ENCODE measurements at regions not wholly inside any gene's neighbourhood (a gene's known extent, or its start where the extent isn't known, plus 50 kb on each side); places are given as distances from the start of the nearest gene placed in this dataset.

DNA sequence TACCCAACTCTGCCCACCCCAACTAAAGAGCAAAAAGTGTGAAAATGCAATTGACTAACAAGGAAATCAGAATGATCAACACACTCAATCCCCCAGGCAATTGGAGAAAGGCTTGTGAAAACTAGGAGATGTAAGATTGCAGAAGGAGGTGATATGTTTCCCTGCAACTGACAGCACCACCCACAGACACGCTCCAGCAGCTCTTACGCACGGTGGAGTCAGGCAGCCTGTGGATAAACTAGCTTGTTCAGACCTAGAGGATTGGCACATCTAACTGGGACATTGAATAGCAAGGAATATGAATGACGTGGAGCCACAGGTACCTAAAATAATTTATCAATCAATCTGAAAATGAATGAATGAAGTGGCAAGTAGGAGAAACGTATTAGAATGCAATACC, 125.7 kb upstream of the MYO3A start:
- Histone ChIP-seq H3K4me3 (no peak overlapping the region), H3K36me3 (no peaks in the 10 kb centered on the region), H3K27me3 (no peaks in the 10 kb centered on the region), H3K9me3 (no peaks in the 10 kb centered on the region), H3K27ac (no peak overlapping the region), H3K4me1 (no peaks in the 10 kb centered on the region)
- DNase-seq (ENCODE audit: extremely low spot score in 2 of 2), result no peak
- intact Hi-C loops (cut with DNase I), result no loop called here
- TF ChIP-seq POLR2AphosphoS5 (IDR thresholded peaks at IDR 0.05; ENCODE audit: insufficient read depth in 1 of 2, low read depth in 1 of 2) (no peak), POLR2A (IDR thresholded peaks at IDR 0.05) (no peak)
- TF ChIP-seq, protein P1, sequence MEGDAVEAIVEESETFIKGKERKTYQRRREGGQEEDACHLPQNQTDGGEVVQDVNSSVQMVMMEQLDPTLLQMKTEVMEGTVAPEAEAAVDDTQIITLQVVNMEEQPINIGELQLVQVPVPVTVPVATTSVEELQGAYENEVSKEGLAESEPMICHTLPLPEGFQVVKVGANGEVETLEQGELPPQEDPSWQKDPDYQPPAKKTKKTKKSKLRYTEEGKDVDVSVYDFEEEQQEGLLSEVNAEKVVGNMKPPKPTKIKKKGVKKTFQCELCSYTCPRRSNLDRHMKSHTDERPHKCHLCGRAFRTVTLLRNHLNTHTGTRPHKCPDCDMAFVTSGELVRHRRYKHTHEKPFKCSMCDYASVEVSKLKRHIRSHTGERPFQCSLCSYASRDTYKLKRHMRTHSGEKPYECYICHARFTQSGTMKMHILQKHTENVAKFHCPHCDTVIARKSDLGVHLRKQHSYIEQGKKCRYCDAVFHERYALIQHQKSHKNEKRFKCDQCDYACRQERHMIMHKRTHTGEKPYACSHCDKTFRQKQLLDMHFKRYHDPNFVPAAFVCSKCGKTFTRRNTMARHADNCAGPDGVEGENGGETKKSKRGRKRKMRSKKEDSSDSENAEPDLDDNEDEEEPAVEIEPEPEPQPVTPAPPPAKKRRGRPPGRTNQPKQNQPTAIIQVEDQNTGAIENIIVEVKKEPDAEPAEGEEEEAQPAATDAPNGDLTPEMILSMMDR (IDR thresholded peaks at IDR 0.05), result no peak

DNA sequence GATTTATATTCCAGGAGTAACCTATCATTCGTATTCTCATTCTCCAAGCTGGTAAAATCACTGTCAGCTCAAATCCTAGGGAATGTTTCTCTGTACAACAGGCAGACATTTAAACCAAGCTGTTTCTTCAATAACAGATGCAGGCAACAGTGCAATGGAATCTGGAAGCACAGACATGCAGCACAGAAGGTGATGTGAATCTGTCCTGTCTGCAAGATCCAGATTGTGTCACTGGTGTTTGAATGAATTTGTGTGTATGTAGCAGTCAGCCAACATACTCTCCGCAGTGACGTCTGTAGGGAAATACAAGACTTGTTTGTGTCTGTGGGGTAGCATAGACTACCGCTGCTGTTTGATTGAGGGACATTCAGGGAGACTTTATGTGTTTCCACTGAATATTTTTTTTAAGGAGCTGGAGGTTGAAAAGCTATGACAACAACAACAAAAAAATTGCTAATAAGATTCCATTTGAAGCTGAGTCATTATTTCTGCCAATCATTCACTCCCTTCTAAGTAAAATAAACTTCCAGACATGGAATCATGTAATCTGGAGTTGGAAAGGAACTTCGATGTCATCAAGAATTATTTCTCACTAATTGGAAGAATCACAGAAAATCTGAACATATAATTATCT, 122.9 kb upstream of the MYO3A start:
- Histone ChIP-seq H3K36me3 (no peaks in the 10 kb centered on the region), H3K27me3 (no peaks in the 10 kb centered on the region), H3K4me1 (no peaks in the 10 kb centered on the region), H3K27ac (no peak overlapping the region), H3K9me3 (no peaks in the 10 kb centered on the region), H3K4me3 (no peak overlapping the region)
- no peak for DNase-seq (ENCODE audit: extremely low spot score in 2 of 2)
- intact Hi-C loops (cut with DNase I), result no loop called here
- TF ChIP-seq POLR2A (IDR thresholded peaks at IDR 0.05) (no peak), POLR2AphosphoS5 (IDR thresholded peaks at IDR 0.05; ENCODE audit: insufficient read depth in 1 of 2, low read depth in 1 of 2) (no peak)
- TF ChIP-seq, protein P1 (IDR thresholded peaks at IDR 0.05), result no peak

DNA sequence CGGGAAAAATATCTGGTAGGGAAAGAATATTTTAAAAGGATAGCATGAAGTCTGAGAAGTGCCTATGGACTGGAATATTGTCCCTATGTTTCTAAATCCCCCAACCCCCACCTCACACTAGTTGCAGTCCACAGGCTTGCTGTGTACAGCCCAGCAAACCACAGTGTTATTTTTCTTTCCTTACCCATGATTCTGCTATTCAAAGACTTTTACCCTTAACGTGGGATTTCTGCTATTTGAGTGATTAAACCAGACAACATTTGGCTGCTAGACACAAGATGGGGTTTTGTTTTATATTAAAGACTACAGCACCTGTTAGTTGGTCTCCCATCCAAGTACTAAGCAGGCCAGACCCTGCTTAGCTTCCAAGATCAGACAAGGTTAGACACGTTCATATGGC, 120.5 kb upstream of the MYO3A start:
- H3K9me3 ChIP-seq, result no peaks in the 10 kb centered on the region
- H3K4me3 ChIP-seq, result no peak overlapping the region
- H3K36me3 ChIP-seq, result no peaks in the 10 kb centered on the region
- H3K4me1 ChIP-seq, result no peaks in the 10 kb centered on the region
- no peaks in the 10 kb centered on the region for H3K27me3 ChIP-seq
- no peak overlapping the region for H3K27ac ChIP-seq
- no peak for TF ChIP-seq POLR2AphosphoS5 (IDR thresholded peaks at IDR 0.05; ENCODE audit: insufficient read depth in 1 of 2, low read depth in 1 of 2)
- TF ChIP-seq POLR2A (IDR thresholded peaks at IDR 0.05), result no peak
- TF ChIP-seq, protein P1 (IDR thresholded peaks at IDR 0.05), result no peak
- intact Hi-C loops (cut with DNase I), result no loop called here
- DNase-seq (ENCODE audit: extremely low spot score in 2 of 2), result no peak

DNA sequence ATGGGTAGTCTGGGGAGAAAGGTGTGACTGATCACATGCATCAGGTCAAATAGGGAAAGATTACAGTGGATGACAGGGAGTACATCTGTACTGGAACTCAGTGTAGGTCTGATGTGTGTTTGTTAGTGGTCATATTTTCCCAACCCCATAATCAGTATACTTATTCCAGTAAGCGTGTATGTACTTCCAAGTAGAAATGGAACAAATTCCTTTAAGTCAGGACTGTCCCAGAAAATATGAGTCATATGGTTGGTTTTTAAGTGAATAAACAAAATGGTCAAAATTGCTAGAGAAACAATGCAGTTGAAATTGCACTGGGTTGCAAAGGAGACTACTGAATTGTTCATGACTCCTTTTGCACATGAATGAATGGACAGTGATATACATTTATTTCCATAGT, 118.8 kb upstream of the MYO3A start:
- H3K4me3 ChIP-seq, result no peak overlapping the region
- intact Hi-C loops (cut with DNase I), result no loop called here
- no peaks in the 10 kb centered on the region for H3K4me1 ChIP-seq
- H3K27ac ChIP-seq, result no peak overlapping the region
- no peaks in the 10 kb centered on the region for H3K36me3 ChIP-seq
- TF ChIP-seq POLR2A (IDR thresholded peaks at IDR 0.05) (no peak), POLR2AphosphoS5 (IDR thresholded peaks at IDR 0.05; ENCODE audit: insufficient read depth in 1 of 2, low read depth in 1 of 2) (no peak)
- TF ChIP-seq, protein P1 (IDR thresholded peaks at IDR 0.05), result no peak
- H3K9me3 ChIP-seq, result no peaks in the 10 kb centered on the region
- DNase-seq (ENCODE audit: extremely low spot score in 2 of 2), result no peak
- no peaks in the 10 kb centered on the region for H3K27me3 ChIP-seq

- intact Hi-C loops (cut with DNase I), result no loop called here
These were observed 117.8 kb upstream of the MYO3A start for GRCh38 chr10:25815999-25816768.

More at GRCh38 chr10:25815999-25816768, 117.8 kb upstream of the MYO3A start:
- H3K4me3 ChIP-seq, result no peak overlapping the region
- H3K27me3 ChIP-seq, result no peaks in the 10 kb centered on the region
- no peaks in the 10 kb centered on the region for H3K4me1 ChIP-seq
- TF ChIP-seq, protein P1 (IDR thresholded peaks at IDR 0.05), result no peak
- TF ChIP-seq POLR2AphosphoS5 (IDR thresholded peaks at IDR 0.05; ENCODE audit: insufficient read depth in 1 of 2, low read depth in 1 of 2) (no peak), POLR2A (IDR thresholded peaks at IDR 0.05) (no peak)
- H3K27ac ChIP-seq, result no peak overlapping the region
- no peaks in the 10 kb centered on the region for H3K9me3 ChIP-seq
- no peak for DNase-seq (ENCODE audit: extremely low spot score in 2 of 2)
- no peaks in the 10 kb centered on the region for H3K36me3 ChIP-seq
